Left cardiac atrium (tissue), 4 donors: ENCODE measurements at regions not wholly inside any gene's neighbourhood (a gene's known extent, or its start where the extent isn't known, plus 50 kb on each side); places are given as distances from the start of the nearest gene placed in this dataset.
"Not testable (repeated sequence)": the region's sequence is repeated elsewhere in the genome, so short reads cannot be mapped to it uniquely, and the experiment has no call there.

Experiments
- ATAC-seq, 2 donors: fragments of 200-7000 bp; cut with Tn5 transposase; one replicate each; pipeline ENCODE4 v1.9.1; 2020; ENCODE audit warnings: mild to moderate bottlenecking in 2 of 2, moderate library complexity in 2 of 2
- DNase-seq: peaks from one replicate; pipeline ENCODE4 v3.0.0-alpha.2; 2020
- intact Hi-C, 2 donors: fragments of 100-400 bp; cut with DNase I; formaldehyde crosslinking; loops; one replicate each; pipeline versions ENCODE4 v1.14.1 to v1.15.1; 2022 to 2023
- donor health status: DM: no; HTN: yes; CAD: no.
- donor health status: DM: no; HTN: yes; CAD: no; lungs with severe emphysema.
- donor health status: DM: yes; HTN: yes; CAD: no.
- donor health status: Dilated cardiomyopathy.

DNA sequence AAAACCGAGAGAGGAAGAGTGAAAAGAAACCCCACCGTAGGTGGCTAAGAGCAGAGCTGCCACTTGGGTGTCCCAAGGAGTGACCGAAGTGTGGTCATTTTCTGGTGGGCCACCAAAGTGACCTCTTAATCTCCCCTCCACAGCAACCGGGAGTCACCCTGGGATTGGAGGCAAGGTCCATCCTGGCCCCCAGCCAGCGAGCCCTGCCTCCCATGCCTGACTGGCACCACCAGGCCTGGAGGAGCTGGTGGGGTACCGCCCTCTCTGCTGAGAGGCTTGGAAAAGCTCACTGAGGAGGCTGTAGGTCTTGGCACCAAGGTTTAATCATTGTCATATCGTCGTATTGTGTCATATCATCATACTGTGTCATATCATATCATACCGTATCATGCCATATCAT is 74.0 kb upstream of the TRPM1 start:
- no peak for ATAC-seq
- intact Hi-C loops: no loop called here
- no peak for DNase-seq

DNA sequence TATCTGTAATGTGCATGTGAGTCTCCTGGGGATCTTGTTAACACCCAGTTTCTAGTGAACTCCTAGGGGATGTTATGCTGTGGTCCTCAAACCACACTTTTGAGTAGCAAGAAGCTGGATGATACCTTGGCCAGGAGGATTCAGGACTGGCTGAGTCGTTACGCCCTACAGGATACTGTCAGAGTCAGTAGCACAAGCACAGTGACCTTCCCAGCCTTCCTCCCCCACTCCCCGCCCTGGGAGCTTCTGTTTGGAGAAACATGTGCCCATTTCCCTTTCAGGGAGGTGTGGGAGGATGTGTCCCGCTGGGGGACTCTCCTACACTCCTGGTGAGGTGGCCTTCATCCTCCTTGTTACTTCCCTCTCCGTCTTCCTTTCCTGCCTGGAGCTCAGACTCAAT is 76.4 kb upstream of the TRPM1 start:
- ATAC-seq (no peak), DNase-seq (no peak)
- intact Hi-C loops: no loop called here

DNA sequence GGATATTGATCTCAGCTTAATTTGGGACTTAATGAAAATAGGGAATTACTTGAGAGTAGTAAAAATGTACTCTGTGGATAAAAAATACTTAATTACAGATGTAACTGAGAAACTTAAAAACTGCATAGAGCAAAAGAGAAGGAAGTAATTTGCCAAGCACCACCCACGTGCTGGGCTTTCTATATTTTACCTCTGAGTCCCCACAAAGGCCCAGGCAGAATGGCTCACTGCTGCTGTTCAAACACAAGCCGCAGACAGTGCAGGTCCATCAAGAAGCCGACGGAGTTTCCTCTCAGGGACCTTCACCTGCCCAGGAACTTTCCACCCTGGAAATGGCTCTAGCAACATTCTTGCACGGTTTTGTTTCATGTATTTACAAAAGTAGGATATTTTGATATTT is 77.2 kb upstream of the TRPM1 start:
- intact Hi-C loops: no loop called here
- DNase-seq: no peak
- no peak for ATAC-seq

DNA sequence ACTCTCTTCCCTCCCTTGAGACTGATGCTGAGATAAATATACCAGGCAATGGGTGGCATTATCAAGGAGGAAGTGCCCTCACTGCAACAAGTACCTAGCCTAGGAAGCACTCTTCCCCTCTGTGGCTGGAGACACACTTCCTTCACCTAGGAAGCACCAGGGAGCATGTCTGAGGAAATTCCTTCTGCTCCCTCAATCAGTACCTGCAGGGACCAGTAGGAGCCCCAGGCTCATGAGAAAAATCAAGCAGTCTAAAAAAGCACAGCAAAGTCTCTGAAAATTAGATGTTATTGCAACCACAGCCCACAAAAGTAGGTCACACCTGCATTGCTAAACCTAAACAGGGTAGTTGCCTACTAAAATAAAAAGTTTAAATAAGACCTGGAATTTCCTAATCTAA is 78.2 kb upstream of the TRPM1 start:
- intact Hi-C loops: no loop called here
- no peak for DNase-seq
- no peak for ATAC-seq

DNA sequence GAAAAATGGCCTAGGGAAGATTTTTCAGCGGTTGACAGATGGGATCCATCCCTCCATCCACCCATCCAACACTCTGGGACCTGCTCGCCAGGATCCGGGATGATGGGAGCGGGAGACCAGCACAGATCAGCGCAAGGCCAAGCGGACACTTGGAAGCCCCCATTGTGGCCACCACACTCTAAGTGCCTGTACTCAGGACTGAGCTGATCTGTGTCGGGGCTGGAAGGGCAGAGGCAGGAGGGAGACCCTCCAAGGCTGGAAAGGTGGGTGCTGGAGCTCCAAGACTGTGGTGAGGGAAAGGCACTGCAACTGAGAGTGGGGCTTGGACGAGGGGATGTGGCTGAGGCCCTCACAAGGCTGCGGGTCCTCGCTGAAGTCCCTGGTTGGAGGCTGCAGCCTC is 91.8 kb upstream of the TRPM1 start:
- no peak for DNase-seq
- no peak for ATAC-seq
- intact Hi-C loops: no loop called here

DNA sequence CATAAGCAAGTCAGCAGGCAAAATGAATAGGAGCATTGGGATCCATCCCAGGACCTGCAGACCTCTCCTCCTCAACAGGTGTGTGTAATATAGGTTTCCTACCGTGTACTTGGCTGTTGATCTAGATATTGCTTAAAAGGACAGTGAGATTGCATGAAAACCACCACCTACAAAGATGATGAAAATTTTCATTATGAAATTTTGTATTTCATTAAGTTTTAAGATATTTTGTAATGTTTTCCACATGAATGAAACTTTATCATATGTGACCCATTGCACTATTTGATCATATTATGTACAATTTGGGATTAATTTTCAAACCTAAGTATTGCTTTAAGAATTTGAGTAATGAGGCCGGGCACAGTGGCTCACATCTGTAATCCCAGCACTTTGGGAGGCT is 94.3 kb upstream of the TRPM1 start:
- intact Hi-C loops: no loop called here
- ATAC-seq (no peak), DNase-seq (no peak)

DNA sequence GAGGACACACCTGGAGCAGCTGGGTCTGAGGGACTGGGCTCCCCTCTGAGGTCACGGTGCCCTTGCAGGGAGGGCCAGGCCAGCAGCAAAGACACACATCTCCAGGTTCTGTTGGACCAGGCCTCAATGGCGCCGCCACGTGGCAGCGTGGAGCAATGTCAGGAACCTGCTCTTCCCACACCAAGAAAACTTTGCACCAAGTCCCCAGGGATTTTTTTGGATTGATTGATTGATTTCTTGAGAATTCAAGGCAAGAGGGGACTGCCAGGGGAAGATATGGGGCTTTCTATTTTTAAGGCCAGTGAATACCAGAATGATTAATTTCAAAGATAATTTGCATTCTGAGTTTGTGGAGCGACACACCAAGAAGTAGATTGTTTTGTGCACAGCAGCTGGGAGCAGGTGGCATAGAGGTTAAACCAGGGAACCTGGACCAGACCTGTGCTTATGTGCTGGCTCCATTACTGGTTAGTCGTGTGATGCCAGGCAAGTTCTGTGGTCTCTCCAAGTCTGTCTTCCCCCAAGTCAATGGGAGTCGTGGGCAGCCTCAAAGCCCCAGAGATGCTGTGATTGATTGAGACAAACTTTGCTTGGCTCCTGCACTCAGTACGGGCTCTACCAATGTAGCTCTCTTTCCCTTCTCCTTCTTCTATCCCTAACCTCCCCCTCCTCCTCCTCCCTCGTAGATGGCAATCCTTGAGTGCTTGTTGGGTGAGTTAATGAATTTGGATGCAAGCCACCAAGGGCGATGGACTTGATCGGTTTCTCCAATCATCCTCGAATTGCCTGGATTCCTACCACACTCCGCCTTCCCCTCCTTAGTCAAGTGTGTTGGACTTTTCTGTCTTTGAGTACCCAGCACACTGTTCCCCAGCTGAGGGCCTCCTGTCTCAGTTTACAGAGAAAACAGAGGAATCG is 96.2 kb upstream of the TRPM1 start:
- no peak for ATAC-seq
- DNase-seq: peak; percentile 24
- intact Hi-C loops: no loop called here

DNA sequence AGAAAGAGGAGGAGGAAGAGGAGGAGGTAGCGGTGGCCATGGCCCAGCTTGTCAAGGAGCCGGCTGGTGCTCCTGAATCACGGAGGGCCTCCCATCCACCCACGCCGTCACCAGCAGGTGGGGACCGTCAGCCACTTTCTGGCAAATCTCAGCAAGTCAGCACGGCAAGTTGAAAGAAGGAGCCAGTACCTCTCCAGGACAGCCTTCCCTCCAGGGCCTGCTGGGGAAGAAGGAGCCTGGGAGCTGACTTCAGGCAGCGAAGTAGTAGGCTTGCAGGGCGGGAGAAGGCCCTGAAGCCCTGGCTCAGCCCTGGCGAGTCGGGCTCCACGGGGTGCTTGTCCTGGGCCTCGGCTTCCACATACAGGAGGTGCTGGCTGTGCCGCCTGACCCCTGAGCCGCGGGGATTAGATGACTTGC is 99.2 kb upstream of the TRPM1 start:
- DNase-seq (peak; percentile 74), ATAC-seq (peak; percentile 80 to 89)
- intact Hi-C loops: loop anchor here (2.0 to 5.0 kb wide), 3 partner anchors 237 to 292 kb away; no protein-coding TSS in a partner anchor

DNA sequence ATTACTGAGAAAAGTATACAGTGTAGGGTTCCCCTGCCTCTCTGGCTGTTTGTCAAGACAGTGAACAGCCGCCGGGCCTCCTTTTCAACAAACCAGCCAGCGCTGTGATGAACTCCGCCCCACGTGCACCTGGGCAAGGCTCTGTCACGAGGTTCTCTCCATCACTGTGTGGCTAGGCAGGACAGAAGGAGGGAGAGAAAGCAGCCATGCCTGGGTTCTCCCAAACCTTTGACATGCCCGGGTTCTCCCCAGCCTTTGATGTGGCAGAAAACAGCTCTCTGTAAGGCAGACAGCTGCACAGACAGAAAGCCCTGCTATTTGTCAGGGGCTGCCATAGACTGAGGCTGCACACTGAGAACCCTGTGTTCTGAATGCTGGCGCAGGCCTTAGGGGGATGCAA is 101.4 kb upstream of the TRPM1 start:
- intact Hi-C loops: loop anchor here (5.0 kb wide), 2 partner anchors 234 to 284 kb away; no protein-coding TSS in a partner anchor
- DNase-seq (no peak), ATAC-seq (no peak)

DNA sequence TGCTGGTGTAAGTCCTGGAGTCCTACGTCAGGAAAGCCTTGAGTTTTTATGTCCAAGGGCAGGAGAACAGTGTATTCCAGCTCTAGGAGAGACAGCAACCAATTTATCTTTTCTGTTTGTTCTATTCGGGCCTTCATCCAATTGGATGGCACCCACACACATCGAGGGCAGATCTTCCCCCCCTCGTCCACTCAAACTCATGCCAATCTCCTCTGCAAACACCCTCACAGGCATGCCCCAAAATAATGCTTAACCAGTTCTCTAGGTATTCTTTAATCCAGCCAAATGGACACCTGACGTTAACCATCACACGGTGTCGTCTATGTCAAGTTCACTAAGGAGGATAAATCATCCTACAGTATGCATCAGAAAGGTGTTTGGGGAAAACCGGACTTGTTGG is 102.5 kb upstream of the TRPM1 start:
- ATAC-seq: peak in 1 of 2 donors; percentile 41
- intact Hi-C loops: loop anchor here (5.0 kb wide), 2 partner anchors 233 to 283 kb away; no protein-coding TSS in a partner anchor
- DNase-seq: no peak

DNA sequence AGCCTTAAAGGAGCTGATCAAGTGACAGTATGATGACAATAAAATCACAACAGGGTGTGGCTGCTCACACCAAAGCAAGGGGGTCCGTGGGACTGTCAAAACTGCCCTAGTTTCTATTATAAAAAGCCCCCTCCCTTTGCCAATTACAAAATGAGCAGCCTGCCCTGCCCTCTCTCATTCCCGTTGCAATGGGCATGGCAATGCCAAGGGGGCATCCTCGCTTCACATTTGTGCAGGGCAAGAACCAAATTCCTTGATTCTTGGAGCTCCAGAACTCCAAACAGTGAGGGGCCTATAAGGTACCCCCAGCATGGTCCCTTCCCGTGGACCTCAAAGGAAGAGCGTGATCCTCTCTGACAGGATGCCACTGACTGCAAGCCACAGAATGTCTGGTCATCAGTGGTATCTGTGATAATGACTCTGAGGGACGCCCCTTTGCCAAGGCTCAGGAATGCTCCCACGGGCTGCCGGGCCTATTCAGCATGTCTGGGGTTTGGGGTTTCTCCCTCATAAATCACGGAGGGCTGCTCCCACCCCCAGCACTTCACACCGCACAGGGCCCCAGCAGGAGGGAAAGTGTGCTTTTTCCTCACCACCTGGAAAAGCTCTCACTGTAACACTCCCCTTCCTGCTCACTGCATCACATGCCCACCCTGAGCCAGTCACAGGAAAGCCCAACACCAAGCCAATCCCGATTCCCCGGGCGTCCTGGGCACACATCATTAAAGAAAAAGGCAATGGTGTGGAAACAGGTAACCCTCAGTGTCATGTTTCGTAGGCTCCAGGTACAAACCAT is 105.1 kb upstream of the TRPM1 start:
- no peak for ATAC-seq
- intact Hi-C loops: no loop called here
- no peak for DNase-seq

DNA sequence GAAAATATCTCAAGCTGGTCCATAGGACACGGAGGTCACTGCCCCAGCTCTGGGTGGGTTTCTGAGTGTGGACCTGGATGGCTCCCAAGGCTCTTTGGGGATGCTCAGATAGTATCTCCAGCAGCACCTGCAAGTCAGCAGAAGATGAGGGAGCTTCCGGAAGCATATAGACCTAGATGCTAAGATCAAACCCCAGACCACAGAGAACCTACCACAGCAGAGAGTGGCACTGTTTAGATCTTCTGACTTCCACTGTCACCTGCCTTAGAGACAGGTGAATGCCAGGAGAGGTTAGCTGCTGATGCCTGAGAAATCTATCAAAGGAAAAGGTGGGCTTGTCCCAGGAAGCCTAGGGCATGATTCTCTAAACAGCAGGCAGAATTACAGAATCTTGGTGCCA is 105.7 kb upstream of the TRPM1 start:
- no peak for ATAC-seq
- intact Hi-C loops: no loop called here
- DNase-seq: no peak

DNA sequence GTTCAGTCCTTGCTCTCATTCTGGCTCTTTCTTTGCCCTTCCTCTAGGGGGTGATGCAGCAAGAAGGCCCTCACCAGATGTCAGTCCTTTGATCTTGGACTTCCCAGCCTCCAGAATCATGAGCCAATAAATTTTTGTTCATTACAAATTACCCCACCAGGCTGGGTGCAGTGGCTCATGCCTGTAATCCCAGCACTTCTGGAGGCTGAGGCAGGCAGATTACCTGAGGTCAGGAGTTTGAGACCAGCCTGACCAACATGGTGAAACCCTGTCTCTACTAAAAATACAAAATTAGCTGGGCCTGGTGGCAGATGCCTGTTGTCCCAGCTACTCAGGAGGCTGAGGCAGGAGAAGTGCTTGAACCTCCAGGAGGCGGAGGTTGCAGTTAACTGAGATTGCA is 106.3 kb upstream of the TRPM1 start:
- intact Hi-C loops, ATAC-seq, DNase-seq: not testable (repeated sequence)

DNA sequence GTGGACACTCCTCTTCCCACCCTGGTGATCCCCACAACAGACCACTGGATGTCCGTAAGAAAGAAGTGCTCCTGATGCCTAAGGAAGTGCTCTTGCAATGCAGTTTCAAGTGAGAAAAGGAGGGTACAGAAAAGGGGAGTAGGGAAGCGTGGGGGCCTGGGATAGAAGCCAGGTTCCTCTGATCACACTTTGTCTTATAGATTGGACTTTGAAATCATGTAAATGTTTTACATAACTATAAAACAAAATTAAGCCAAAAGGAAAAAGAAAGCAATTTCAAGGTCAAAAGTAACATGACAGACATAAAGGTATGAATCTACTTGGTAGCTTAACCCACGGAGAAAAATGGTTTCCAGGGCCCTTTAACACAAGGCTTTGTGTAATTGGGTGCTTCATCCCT is 107.3 kb upstream of the TRPM1 start:
- ATAC-seq (no peak), DNase-seq (no peak)
- intact Hi-C loops: no loop called here

DNA sequence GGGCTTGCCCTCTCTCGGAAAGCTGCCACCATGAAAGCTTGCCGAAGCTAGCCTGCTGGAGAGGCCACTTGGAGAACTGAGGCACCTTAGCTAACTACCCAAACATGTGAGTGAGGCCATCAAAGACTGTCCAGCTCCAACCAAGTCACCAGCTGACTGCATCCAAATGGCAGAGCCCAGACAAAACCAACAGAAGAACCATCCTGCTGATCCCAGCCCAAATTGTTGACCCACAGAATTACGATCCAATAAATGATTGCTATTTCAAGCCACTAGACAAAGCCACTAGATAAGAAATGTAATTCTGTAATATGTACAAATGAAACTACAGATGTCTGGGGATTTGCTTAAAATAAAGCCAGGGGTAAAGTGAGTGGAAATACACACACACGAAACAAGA is 109.8 kb upstream of the TRPM1 start:
- no peak for ATAC-seq
- no peak for DNase-seq
- intact Hi-C loops: loop anchor here in 1 of 2 donors (10.0 kb wide), 1 partner anchor 113 kb away; the partner anchor contains the start of gene KLF13

DNA sequence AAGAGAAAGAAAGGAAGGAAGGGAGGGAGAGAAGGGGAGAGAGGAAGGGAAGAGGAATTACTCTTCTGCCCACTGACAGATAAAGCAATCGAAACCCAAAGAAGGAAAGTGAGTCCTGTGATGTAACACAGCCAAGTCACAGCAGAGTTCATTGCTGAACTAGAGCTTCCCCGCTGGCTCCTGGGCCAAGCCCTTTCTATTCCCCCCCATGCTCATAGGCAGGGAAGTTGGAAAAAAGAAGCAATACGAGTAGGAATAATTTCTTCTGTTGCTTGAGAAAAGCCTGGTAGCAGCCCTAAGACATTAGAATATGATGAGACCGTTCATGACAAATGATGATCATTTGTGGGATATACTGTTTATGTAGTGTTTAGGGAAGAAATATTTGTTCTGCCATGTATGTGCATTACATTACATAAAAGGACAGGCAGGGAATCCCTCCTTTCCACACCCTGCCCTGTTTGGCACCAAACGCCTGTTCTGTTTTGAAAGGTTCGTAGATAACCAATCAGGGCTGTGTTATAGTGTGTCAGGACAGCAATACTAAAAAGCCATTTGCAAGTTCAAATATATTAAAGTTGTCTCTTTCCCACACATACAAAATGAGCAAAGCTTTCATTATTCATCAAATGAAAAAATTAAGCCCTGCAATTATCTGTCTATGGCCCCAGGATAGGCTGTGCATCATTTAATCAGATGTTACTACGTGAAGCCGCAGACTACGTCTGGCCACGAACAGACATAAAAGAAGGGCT is 111.0 kb upstream of the TRPM1 start:
- DNase-seq: no peak
- no peak for ATAC-seq
- intact Hi-C loops: loop anchor here in 1 of 2 donors (10.0 kb wide), 1 partner anchor 112 kb away; the partner anchor contains the start of gene KLF13

DNA sequence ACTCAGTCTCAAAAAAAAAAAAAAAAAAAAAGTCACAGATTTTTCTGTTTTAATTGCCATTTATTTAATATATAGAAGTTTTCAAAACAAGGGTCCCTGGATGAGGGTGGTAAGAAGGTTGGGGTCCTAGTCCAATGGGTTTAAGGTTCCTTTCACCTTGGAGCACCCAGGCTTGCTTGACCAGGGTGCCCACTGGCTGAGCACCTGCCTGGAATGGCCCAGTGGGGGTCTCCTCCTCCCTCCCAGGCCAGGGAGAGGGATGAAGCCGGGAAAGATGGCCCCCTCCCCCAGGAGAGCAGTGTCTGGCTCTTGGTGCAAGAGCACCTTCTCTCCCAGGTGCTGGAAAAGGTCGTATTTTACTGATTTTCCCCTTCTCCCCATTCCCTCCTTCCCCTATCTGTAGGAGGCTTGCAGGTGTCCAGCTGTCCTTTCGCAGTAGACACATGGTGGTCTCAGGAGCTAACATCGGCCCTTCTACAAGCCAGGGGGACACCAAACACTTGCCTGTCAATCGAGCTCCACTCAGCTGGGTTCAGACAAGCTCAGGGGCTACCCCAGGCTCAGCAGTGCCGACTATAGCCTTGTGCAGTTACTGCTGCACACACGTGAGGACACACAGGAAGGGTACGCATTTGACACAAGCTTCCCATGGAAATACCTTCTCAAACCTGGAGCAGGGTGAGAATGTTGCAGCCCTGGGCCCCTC is 112.3 kb upstream of the KLF13 start:
- no peak for ATAC-seq
- intact Hi-C loops: loop anchor here in 1 of 2 donors (10.0 kb wide), 1 partner anchor 110 kb away; the partner anchor contains the start of gene KLF13

DNA sequence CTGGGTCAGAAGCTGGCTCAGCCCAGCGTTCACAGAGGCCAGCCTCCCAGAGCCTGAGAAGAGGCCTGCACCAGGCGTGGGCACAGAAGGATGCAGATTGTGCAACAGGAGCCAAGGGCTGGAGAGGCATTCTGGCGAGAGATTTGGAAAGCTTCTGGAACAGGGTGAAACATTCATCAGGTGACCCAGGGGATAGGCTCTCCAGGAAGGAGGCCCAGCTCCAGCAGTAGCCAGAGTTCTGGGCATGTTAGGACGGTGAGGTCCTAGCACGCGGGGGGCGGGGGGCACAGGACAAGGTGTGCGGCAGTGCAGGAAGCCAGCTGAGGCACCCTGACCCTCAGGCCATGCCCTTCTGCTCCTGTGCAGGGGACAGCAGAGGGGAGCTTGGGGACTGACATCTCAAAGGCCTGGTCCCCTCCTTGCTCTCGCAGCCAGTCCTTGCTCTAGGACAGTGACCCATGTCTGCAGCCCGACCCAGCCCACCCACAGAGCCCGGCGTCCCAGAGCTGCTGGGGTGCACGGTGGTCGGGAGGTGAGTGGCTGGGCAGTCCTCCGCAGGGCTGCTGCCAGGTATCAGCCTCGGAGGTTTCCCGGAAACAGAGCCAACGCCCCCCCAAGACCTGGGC is 111.7 kb upstream of the KLF13 start:
- intact Hi-C loops: loop anchor here in 1 of 2 donors (10.0 kb wide), 1 partner anchor 110 kb away; the partner anchor contains the start of gene KLF13
- ATAC-seq (peak; percentile 20 to 45), DNase-seq (peak; percentile 33)

More for the DNA sequence above, 112.3 kb upstream of the KLF13 start:
- DNase-seq: no peak
